ENCODE measurements at regions not wholly inside any gene's neighbourhood (a gene's known extent, or its start where the extent isn't known, plus 50 kb on each side); places are given as distances from the start of the nearest gene placed in this dataset.

GRCh38 chr1:81662913-81663526 lies 137.7 kb upstream of the ADGRL2 start:
- no peak overlapping the region for H3K27ac Mint-ChIP-seq (ENCODE audit: unreplicated experiment)
- H3K9me3 Mint-ChIP-seq = no peaks in the 10 kb centered on the region
- TF ChIP-seq CTCF (conservative IDR thresholded peaks at IDR 0.05) = no peak
- no peaks in the 10 kb centered on the region for H3K36me3 Mint-ChIP-seq (ENCODE audit: low read depth)
- DNase-seq (ENCODE audit: low read depth, low spot score) = no peak
- peaks cover 3% of the 10 kb centered on the region for H3K4me1 Mint-ChIP-seq
- H3K27me3 Mint-ChIP-seq (ENCODE audit: low read depth) = no peaks in the 10 kb centered on the region
- no peak overlapping the region for H3K4me3 Mint-ChIP-seq

- Mint-ChIP-seq H3K9me3 (no peaks in the 10 kb centered on the region), H3K27ac (ENCODE audit: unreplicated experiment) (no peak overlapping the region), H3K4me1 (no peaks in the 10 kb centered on the region), H3K36me3 (ENCODE audit: low read depth) (no peaks in the 10 kb centered on the region), H3K4me3 (no peak overlapping the region), H3K27me3 (ENCODE audit: low read depth) (no peaks in the 10 kb centered on the region)
- TF ChIP-seq CTCF (conservative IDR thresholded peaks at IDR 0.05) = no peak
- DNase-seq (ENCODE audit: low read depth, low spot score) = no peak
These were observed 140.4 kb upstream of the ADGRL2 start for GRCh38 chr1:81660286-81660685.

GRCh38 chr1:81654657-81655056 lies 146.1 kb upstream of the ADGRL2 start:
- H3K9me3 Mint-ChIP-seq = peaks cover 3% of the 10 kb centered on the region
- H3K36me3 Mint-ChIP-seq (ENCODE audit: low read depth) = no peaks in the 10 kb centered on the region
- no peak overlapping the region for H3K4me3 Mint-ChIP-seq
- H3K27me3 Mint-ChIP-seq (ENCODE audit: low read depth) = no peaks in the 10 kb centered on the region
- no peak for DNase-seq (ENCODE audit: low read depth, low spot score)
- H3K4me1 Mint-ChIP-seq = peaks cover 5% of the 10 kb centered on the region
- no peak overlapping the region for H3K27ac Mint-ChIP-seq (ENCODE audit: unreplicated experiment)
- TF ChIP-seq CTCF (conservative IDR thresholded peaks at IDR 0.05) = no peak

GRCh38 chr1:81654147-81654546 lies 146.6 kb upstream of the ADGRL2 start:
- H3K9me3 Mint-ChIP-seq = peaks cover 3% of the 10 kb centered on the region
- TF ChIP-seq CTCF (conservative IDR thresholded peaks at IDR 0.05) = no peak
- H3K4me1 Mint-ChIP-seq = peaks cover 7% of the 10 kb centered on the region
- no peaks in the 10 kb centered on the region for H3K36me3 Mint-ChIP-seq (ENCODE audit: low read depth)
- H3K4me3 Mint-ChIP-seq = no peak overlapping the region
- H3K27me3 Mint-ChIP-seq (ENCODE audit: low read depth) = no peaks in the 10 kb centered on the region
- H3K27ac Mint-ChIP-seq (ENCODE audit: unreplicated experiment) = no peak overlapping the region
- no peak for DNase-seq (ENCODE audit: low read depth, low spot score)

- Mint-ChIP-seq H3K27me3 (ENCODE audit: low read depth) (no peaks in the 10 kb centered on the region), H3K4me3 (no peak overlapping the region), H3K36me3 (ENCODE audit: low read depth) (no peaks in the 10 kb centered on the region), H3K9me3 (peaks cover 3% of the 10 kb centered on the region), H3K27ac (ENCODE audit: unreplicated experiment) (no peak overlapping the region), H3K4me1 (peaks cover 7% of the 10 kb centered on the region)
- no peak for TF ChIP-seq CTCF (conservative IDR thresholded peaks at IDR 0.05)
- DNase-seq (ENCODE audit: low read depth, low spot score) = no peak
These were observed 150.0 kb upstream of the ADGRL2 start for GRCh38 chr1:81650776-81651175.
